Dedifferentiated amniotic fluid mesenchymal stem cell (primary cell): ENCODE measurements at regions not wholly inside any gene's neighbourhood (a gene's known extent, or its start where the extent isn't known, plus 50 kb on each side); places are given as distances from the start of the nearest gene placed in this dataset.
A peak's percentile ranks its signal among the peaks of the same experiment; 100 is the strongest.

Source experiments
- DNase-seq: peaks from one replicate; pipeline ENCODE4 v3.0.0-alpha.2; 2016; ENCODE audit errors: extremely low spot score

DNA sequence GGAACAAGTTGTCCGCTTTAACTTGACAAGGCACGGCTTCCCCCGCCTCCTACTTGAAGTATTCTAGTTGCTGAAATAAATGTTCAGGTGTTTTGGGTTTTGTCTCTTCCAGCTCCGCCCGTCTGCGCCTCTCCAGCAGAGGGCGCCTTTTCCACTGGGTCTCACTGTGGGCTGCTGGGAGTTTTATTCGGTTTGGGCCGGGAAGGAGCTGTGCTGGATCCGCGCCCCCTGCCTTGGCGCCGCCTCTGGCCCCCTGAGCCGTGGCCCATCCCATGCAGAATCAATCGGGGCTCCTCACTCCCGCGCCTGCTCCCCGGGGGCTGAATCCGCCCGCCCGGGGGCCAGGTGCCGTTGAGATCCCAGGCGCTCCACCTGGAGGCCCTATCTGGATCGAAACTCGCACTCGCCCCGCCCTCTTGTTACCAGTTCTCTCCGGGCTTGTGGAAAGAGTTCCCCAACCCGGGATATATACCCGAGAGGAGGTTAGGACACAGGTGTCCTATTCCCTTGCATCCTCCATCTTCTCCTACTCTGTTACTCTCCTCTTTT is 51.0 kb upstream of the TCF21 start:
- DNase-seq: peak; percentile 53
